GM18909 (cell line): ENCODE measurements at regions not wholly inside any gene's neighbourhood (a gene's known extent, or its start where the extent isn't known, plus 50 kb on each side); places are given as distances from the start of the nearest gene placed in this dataset.

ENCODE experiments used
- ATAC-seq: cut with Tn5 transposase; IDR thresholded peaks from one replicate; pipeline ENCODE4 v1.9.1; 2021; ENCODE audit warnings: mild to moderate bottlenecking; ENCODE audit not compliant: unreplicated experiment, poor library complexity

GRCh38 chr18:25659541-25659940 lies 307.6 kb upstream of the ZNF521 start:
- no peak for ATAC-seq

- ATAC-seq: no peak
Measured at GRCh38 chr18:25658476-25658875, 306.5 kb upstream of the ZNF521 start.

GRCh38 chr18:25651553-25651952 lies 299.6 kb upstream of the ZNF521 start:
- ATAC-seq: no peak

- ATAC-seq: no peak
Measured at GRCh38 chr18:25650201-25650941, 298.4 kb upstream of the ZNF521 start.

- no peak for ATAC-seq
Measured at GRCh38 chr18:25648716-25649260, 296.8 kb upstream of the ZNF521 start.

- no peak for ATAC-seq
Measured at GRCh38 chr18:25647404-25647803, 295.4 kb upstream of the ZNF521 start.

- ATAC-seq: no peak
Measured at GRCh38 chr18:25646971-25647370, 295.0 kb upstream of the ZNF521 start.

- ATAC-seq: no peak
Measured at GRCh38 chr18:25639596-25639995, 287.6 kb upstream of the ZNF521 start.

- no peak for ATAC-seq
Measured at GRCh38 chr18:25633563-25633962, 281.6 kb upstream of the ZNF521 start.

GRCh38 chr18:25630682-25631081 lies 278.7 kb upstream of the ZNF521 start:
- no peak for ATAC-seq

GRCh38 chr18:25621682-25622081 lies 269.7 kb upstream of the ZNF521 start:
- ATAC-seq: no peak

- ATAC-seq: no peak
Measured at GRCh38 chr18:25621144-25621543, 269.2 kb upstream of the ZNF521 start.

GRCh38 chr18:25614168-25614567 lies 262.2 kb upstream of the ZNF521 start:
- ATAC-seq: no peak

- no peak for ATAC-seq
Measured at GRCh38 chr18:25612466-25612865, 260.5 kb upstream of the ZNF521 start.

GRCh38 chr18:25608091-25608490 lies 256.1 kb upstream of the ZNF521 start:
- ATAC-seq: no peak

GRCh38 chr18:25604894-25605597 lies 253.1 kb upstream of the ZNF521 start:
- no peak for ATAC-seq

- no peak for ATAC-seq
Measured at GRCh38 chr18:25604196-25604893, 252.4 kb upstream of the ZNF521 start.

- no peak for ATAC-seq
Measured at GRCh38 chr18:25599443-25599842, 247.5 kb upstream of the ZNF521 start.

- no peak for ATAC-seq
Measured at GRCh38 chr18:25597476-25597875, 245.5 kb upstream of the ZNF521 start.

GRCh38 chr18:25595274-25596060 lies 243.5 kb upstream of the ZNF521 start:
- no peak for ATAC-seq
